ENCODE measurements at regions not wholly inside any gene's neighbourhood (a gene's known extent, or its start where the extent isn't known, plus 50 kb on each side); places are given as distances from the start of the nearest gene placed in this dataset.

DNA sequence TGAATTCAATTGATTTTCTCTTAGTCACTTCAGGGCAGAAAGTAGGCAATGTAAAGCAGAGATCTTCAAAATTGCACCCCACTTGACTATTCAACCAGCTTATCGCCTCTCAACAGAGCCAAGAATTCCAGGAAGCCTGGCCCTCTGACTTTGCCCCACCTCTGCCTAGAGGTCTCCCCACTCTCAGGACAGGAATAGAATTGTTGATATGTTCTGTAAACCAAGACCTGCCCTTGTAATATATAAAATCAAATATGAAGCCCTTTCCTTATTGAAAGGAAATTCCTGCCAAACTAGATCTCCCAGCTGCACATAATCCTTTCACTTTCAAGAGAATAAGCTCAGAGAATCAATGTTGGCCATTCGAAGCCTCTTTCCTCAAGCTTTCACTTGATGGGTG is 116.1 kb upstream of the DPT start:
- TF ChIP-seq, protein P1, sequence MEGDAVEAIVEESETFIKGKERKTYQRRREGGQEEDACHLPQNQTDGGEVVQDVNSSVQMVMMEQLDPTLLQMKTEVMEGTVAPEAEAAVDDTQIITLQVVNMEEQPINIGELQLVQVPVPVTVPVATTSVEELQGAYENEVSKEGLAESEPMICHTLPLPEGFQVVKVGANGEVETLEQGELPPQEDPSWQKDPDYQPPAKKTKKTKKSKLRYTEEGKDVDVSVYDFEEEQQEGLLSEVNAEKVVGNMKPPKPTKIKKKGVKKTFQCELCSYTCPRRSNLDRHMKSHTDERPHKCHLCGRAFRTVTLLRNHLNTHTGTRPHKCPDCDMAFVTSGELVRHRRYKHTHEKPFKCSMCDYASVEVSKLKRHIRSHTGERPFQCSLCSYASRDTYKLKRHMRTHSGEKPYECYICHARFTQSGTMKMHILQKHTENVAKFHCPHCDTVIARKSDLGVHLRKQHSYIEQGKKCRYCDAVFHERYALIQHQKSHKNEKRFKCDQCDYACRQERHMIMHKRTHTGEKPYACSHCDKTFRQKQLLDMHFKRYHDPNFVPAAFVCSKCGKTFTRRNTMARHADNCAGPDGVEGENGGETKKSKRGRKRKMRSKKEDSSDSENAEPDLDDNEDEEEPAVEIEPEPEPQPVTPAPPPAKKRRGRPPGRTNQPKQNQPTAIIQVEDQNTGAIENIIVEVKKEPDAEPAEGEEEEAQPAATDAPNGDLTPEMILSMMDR (IDR thresholded peaks at IDR 0.05), result no peak
- TF ChIP-seq POLR2A (IDR thresholded peaks at IDR 0.05), result no peak
- no peak for TF ChIP-seq EP300 (IDR thresholded peaks at IDR 0.05)

Data from ovary (tissue), 3 donors.